Naive thymus-derived CD8-positive, alpha-beta T cell (primary cell): ENCODE measurements at regions not wholly inside any gene's neighbourhood (a gene's known extent, or its start where the extent isn't known, plus 50 kb on each side); places are given as distances from the start of the nearest gene placed in this dataset.
"Not testable (repeated sequence)": the region's sequence is repeated elsewhere in the genome, so short reads cannot be mapped to it uniquely, and the experiment has no call there.

Experiments used
- ATAC-seq, 2 donors: fragments of 150-1000 bp; cut with Tn5 transposase in 1 of 2; sonication (Bioruptor Pico), chemical (Tn5 transposase) in 1 of 2; 1 replicate in 1 of 2; 2 replicates in 1 of 2; pipeline ENCODE4 v1.10.0; 2021; ENCODE audit warnings: mild to moderate bottlenecking in 2 of 2, moderate library complexity in 2 of 2
- POLR2A ChIA-PET: fragments of 350-600 bp; sonication (Branson Sonifier 250); formaldehyde crosslinking; loops from one replicate; lab custom pipeline; 2021; ENCODE audit warnings: antibody characterized with exemption; lab: Charles Lee
- DNase-seq, 10 donors: peaks; one replicate each; pipeline versions ENCODE4 v3.0.0 to v3.0.0-alpha.2; 2020 to 2022
- H3K27ac Mint-ChIP-seq, 10 donors: one replicate each; pipeline ENCODE4 v1.8.0; 2020 to 2022; ENCODE audit warnings: mild to moderate bottlenecking in 10 of 10, mixed read lengths in 10 of 10, moderate library complexity in 4 of 10, inconsistent platforms in 1 of 10
- H3K27me3 Mint-ChIP-seq, 5 donors: one replicate each; pipeline ENCODE4 v1.8.0; 2021 to 2022; ENCODE audit warnings: mixed read lengths in 5 of 5
- H3K36me3 Mint-ChIP-seq, 3 donors: one replicate each; pipeline ENCODE4 v1.8.0; 2020 to 2022; ENCODE audit warnings: mixed read lengths in 3 of 3, mild to moderate bottlenecking in 2 of 3, inconsistent platforms in 1 of 3
- H3K4me1 Mint-ChIP-seq, 4 donors: one replicate each; pipeline ENCODE4 v1.8.0; 2021 to 2022; ENCODE audit warnings: mixed read lengths in 4 of 4
- H3K4me3 Mint-ChIP-seq, 10 donors: one replicate each; pipeline ENCODE4 v1.8.0; 2020 to 2022; ENCODE audit warnings: mild to moderate bottlenecking in 10 of 10, mixed read lengths in 10 of 10, moderate library complexity in 6 of 10, inconsistent platforms in 1 of 10
- H3K9me3 Mint-ChIP-seq, 9 donors: one replicate each; pipeline ENCODE4 v1.8.0; 2020 to 2022; ENCODE audit warnings: mixed read lengths in 9 of 9, mild to moderate bottlenecking in 3 of 9, inconsistent platforms in 1 of 9, moderate library complexity in 1 of 9

DNA sequence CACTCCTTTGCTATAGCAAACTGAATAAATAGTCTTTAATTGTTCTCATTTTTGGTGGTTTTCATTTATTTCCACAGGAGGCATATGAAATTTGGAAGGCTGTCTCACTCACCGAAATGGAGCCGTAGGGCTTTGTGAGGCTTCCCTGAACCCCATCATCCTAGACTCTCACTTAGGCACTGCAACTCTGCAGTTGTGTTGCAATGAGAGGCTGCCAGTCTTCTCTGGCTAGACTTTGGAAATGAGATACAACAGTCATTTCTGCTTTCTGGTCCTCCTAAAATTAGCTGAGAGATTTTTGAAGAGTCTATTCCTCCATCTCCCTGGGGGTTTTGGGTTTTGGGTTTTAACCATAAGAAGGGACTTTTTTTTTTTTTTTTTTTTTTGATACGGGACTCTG, 146.5 kb downstream of the SH3BGRL start:
- Mint-ChIP-seq H3K27ac (no peak overlapping the region), H3K27me3 (no peaks in the 10 kb centered on the region), H3K4me1 (no peaks in the 10 kb centered on the region), H3K4me3 (no peak overlapping the region), H3K9me3 (peaks cover 0 to 10% (median 0%) of the 10 kb centered on the region in 9 donors), H3K36me3 (peaks cover 6 to 9% (median 7%) of the 10 kb centered on the region in 3 donors)
- POLR2A ChIA-PET: no interaction called here
- no peak for ATAC-seq
- DNase-seq: no peak

GRCh38 chrX:81354954-81355353, 153.1 kb downstream of the SH3BGRL start:
- no peak for DNase-seq
- Mint-ChIP-seq H3K9me3 (peaks cover 0 to 16% (median 4%) of the 10 kb centered on the region in 9 donors), H3K4me1 (no peaks in the 10 kb centered on the region), H3K4me3 (no peak overlapping the region), H3K27me3 (no peaks in the 10 kb centered on the region), H3K27ac (no peak overlapping the region), H3K36me3 (peaks cover 0 to 8% (median 3%) of the 10 kb centered on the region in 3 donors)
- POLR2A ChIA-PET: no interaction called here
- ATAC-seq: no peak

DNA sequence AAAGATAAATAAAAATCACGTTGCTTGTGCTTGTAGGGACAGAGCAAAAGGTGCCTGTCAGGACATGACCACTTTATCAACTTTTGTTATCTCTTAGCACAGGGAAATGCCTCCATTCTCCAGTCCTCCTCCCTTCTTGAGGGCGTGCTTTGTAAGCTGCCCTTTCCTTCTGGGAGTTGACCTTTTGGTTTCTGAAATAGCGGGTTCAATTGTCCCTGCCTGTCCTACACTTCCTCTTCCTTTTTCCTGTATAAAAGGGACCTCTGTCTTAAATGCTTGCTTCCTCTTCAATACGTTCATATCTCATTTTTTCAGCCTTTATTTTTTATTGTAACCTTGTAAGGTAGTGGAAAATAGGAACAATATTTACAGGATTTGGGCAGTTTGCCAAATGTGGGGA, 153.5 kb downstream of the SH3BGRL start:
- no peaks in the 10 kb centered on the region for H3K27me3 Mint-ChIP-seq
- no peak overlapping the region for H3K4me3 Mint-ChIP-seq
- no peaks in the 10 kb centered on the region for H3K4me1 Mint-ChIP-seq
- DNase-seq (no peak), ATAC-seq (no peak)
- H3K27ac Mint-ChIP-seq: no peak overlapping the region
- POLR2A ChIA-PET: no interaction called here
- H3K9me3 Mint-ChIP-seq: peaks cover 0 to 16% (median 4%) of the 10 kb centered on the region in 9 donors
- H3K36me3 Mint-ChIP-seq: peaks cover 0 to 8% (median 3%) of the 10 kb centered on the region in 3 donors

- no peak for DNase-seq
- Mint-ChIP-seq H3K4me1 (no peaks in the 10 kb centered on the region), H3K4me3 (no peak overlapping the region), H3K27me3 (no peaks in the 10 kb centered on the region), H3K36me3 (no peaks in the 10 kb centered on the region), H3K27ac (no peak overlapping the region), H3K9me3 (no peaks in the 10 kb centered on the region)
- POLR2A ChIA-PET: no interaction called here
- no peak for ATAC-seq
Observed at GRCh38 chrX:81367291-81367690, 165.4 kb downstream of the SH3BGRL start.

GRCh38 chrX:81377329-81377728, 175.4 kb downstream of the SH3BGRL start:
- no peak overlapping the region for H3K27ac Mint-ChIP-seq
- H3K4me3 Mint-ChIP-seq: no peak overlapping the region
- peak in 3 of 10 donors; percentile 1 to 5 (median 5) for DNase-seq
- peaks cover 0 to 6% (median 4%) of the 10 kb centered on the region in 5 donors for H3K27me3 Mint-ChIP-seq
- POLR2A ChIA-PET: no interaction called here
- ATAC-seq: no peak
- H3K36me3 Mint-ChIP-seq: no peaks in the 10 kb centered on the region
- no peaks in the 10 kb centered on the region for H3K9me3 Mint-ChIP-seq
- no peaks in the 10 kb centered on the region for H3K4me1 Mint-ChIP-seq

GRCh38 chrX:81378560-81378959, 176.7 kb downstream of the SH3BGRL start:
- Mint-ChIP-seq H3K27ac (no peak overlapping the region), H3K4me1 (no peaks in the 10 kb centered on the region), H3K36me3 (no peaks in the 10 kb centered on the region), H3K27me3 (peaks cover 3 to 6% (median 5%) of the 10 kb centered on the region in 5 donors), H3K9me3 (no peaks in the 10 kb centered on the region), H3K4me3 (no peak overlapping the region)
- POLR2A ChIA-PET: no interaction called here
- DNase-seq (no peak), ATAC-seq (no peak)

- peaks cover 0 to 19% (median 0%) of the 10 kb centered on the region in 9 donors for H3K9me3 Mint-ChIP-seq
- peaks cover 0 to 6% (median 0%) of the 10 kb centered on the region in 3 donors for H3K36me3 Mint-ChIP-seq
- POLR2A ChIA-PET: no interaction called here
- no peak overlapping the region for H3K4me3 Mint-ChIP-seq
- H3K4me1 Mint-ChIP-seq: no peaks in the 10 kb centered on the region
- H3K27ac Mint-ChIP-seq: no peak overlapping the region
- DNase-seq (no peak), ATAC-seq (no peak)
- H3K27me3 Mint-ChIP-seq: peaks cover 0 to 14% (median 2%) of the 10 kb centered on the region in 5 donors
Observed at GRCh38 chrX:81390237-81390636, 188.3 kb downstream of the SH3BGRL start.

DNA sequence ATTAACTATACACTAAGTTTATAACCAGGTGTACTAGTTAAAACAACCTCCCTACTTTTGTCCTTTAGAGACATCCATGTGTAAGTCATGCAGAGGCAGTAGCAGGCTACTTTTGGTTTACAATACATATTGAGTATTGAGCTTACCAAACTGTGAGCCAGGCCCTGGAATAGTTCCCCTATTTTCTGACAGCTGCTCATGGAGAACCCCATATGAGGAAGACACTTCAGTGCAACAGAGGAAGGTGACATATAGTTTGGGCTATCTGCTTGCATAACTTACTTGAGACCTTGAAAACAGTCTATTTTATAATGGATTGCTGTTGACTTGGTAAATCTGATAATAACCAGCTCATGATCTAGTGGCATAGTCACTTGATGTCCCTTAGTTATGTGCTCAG, 190.5 kb downstream of the SH3BGRL start:
- Mint-ChIP-seq H3K9me3 (peaks cover 0 to 3% (median 0%) of the 10 kb centered on the region in 9 donors), H3K4me1 (no peaks in the 10 kb centered on the region), H3K4me3 (no peak overlapping the region), H3K27ac (no peak overlapping the region), H3K27me3 (no peaks in the 10 kb centered on the region), H3K36me3 (no peaks in the 10 kb centered on the region)
- no peak for ATAC-seq
- POLR2A ChIA-PET: no interaction called here
- DNase-seq: no peak

- ATAC-seq (no peak), DNase-seq (no peak)
- H3K9me3 Mint-ChIP-seq: no peaks in the 10 kb centered on the region
- H3K36me3 Mint-ChIP-seq: no peaks in the 10 kb centered on the region
- H3K4me1 Mint-ChIP-seq: no peaks in the 10 kb centered on the region
- no peak overlapping the region for H3K4me3 Mint-ChIP-seq
- no peak overlapping the region for H3K27ac Mint-ChIP-seq
- POLR2A ChIA-PET: no interaction called here
- no peaks in the 10 kb centered on the region for H3K27me3 Mint-ChIP-seq
Observed at GRCh38 chrX:81405781-81406180, 203.9 kb downstream of the SH3BGRL start.

DNA sequence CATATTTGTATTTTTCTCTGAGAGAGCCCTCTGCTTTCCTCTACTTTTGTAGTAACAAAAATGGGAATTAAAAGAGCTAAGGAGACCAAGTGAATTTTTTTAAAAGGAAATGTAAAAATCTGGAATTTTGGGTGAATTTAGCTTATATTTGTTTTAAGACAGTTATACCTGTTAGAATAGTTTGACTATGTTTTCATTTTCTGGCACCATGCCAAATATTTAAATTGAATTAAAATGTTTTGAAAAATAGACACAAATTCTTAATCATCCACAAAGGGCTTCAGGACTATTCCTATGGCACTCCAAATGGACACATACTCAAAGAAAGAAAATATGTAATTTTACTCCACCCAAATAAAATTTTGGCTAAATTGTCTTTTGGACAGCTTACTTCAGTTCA, 209.6 kb downstream of the SH3BGRL start:
- Mint-ChIP-seq H3K27ac (no peak overlapping the region), H3K9me3 (no peaks in the 10 kb centered on the region), H3K36me3 (no peaks in the 10 kb centered on the region), H3K4me3 (no peak overlapping the region), H3K27me3 (peaks cover 0 to 1% (median 0%) of the 10 kb centered on the region in 5 donors), H3K4me1 (no peaks in the 10 kb centered on the region)
- DNase-seq (no peak), ATAC-seq (no peak)
- POLR2A ChIA-PET: no interaction called here

- DNase-seq (no peak), ATAC-seq (no peak)
- Mint-ChIP-seq H3K36me3 (no peaks in the 10 kb centered on the region), H3K4me3 (no peak overlapping the region), H3K27me3 (peaks cover 0 to 1% (median 0%) of the 10 kb centered on the region in 5 donors), H3K27ac (no peak overlapping the region), H3K9me3 (no peaks in the 10 kb centered on the region), H3K4me1 (no peaks in the 10 kb centered on the region)
- POLR2A ChIA-PET: interaction anchor here (0.6 kb wide), 1 partner anchor 276 kb away, joined by 3 read pairs; no protein-coding TSS in a partner anchor
Observed at GRCh38 chrX:81412428-81412827, 210.5 kb downstream of the SH3BGRL start.

GRCh38 chrX:81412857-81413256, 211.0 kb downstream of the SH3BGRL start:
- H3K9me3 Mint-ChIP-seq, H3K4me3 Mint-ChIP-seq, DNase-seq, ATAC-seq, H3K36me3 Mint-ChIP-seq, H3K27me3 Mint-ChIP-seq, H3K27ac Mint-ChIP-seq, H3K4me1 Mint-ChIP-seq: not testable (repeated sequence)
- POLR2A ChIA-PET: interaction anchor here (0.6 kb wide), 1 partner anchor 277 kb away, joined by 3 read pairs; no protein-coding TSS in a partner anchor

- H3K27me3 Mint-ChIP-seq: peaks cover 0 to 2% (median 0%) of the 10 kb centered on the region in 5 donors
- H3K4me3 Mint-ChIP-seq: no peak overlapping the region
- POLR2A ChIA-PET: no interaction called here
- DNase-seq (no peak), ATAC-seq (no peak)
- H3K4me1 Mint-ChIP-seq: no peaks in the 10 kb centered on the region
- no peaks in the 10 kb centered on the region for H3K9me3 Mint-ChIP-seq
- H3K27ac Mint-ChIP-seq: no peak overlapping the region
- H3K36me3 Mint-ChIP-seq: no peaks in the 10 kb centered on the region
Observed at GRCh38 chrX:81414630-81415029, 212.7 kb downstream of the SH3BGRL start.
